BLaER1 treated with 17β-estradiol and CSF1 and Interleukin-3, amounts not matched to agents 10 nM and 100 nM (cell line): ENCODE measurements at regions not wholly inside any gene's neighbourhood (a gene's known extent, or its start where the extent isn't known, plus 50 kb on each side); places are given as distances from the start of the nearest gene placed in this dataset.
A peak's percentile ranks its signal among the peaks of the same experiment; 100 is the strongest.

Experiments
- H3K27ac ChIP-seq, 11 experiments: shearing (Covaris generic); formaldehyde crosslinking; 2 replicates each; pipeline ENCODE4 v1.8.1; 2022
- H3K27me3 ChIP-seq, 11 experiments: shearing (Covaris generic); formaldehyde crosslinking; 2 replicates each; pipeline ENCODE4 v1.8.1; 2022
- H3K36me3 ChIP-seq, 11 experiments: shearing (Covaris generic); formaldehyde crosslinking; 2 replicates each; pipeline ENCODE4 v1.8.1; 2022
- H3K4me1 ChIP-seq, 10 experiments: shearing (Covaris generic); formaldehyde crosslinking; 2 replicates each; pipeline ENCODE4 v1.8.1; 2022
- H3K4me2 ChIP-seq, 11 experiments: shearing (Covaris generic); formaldehyde crosslinking; 2 replicates each; pipeline ENCODE4 v1.8.1; 2022
- H3K4me3 ChIP-seq, 10 experiments: shearing (Covaris generic); formaldehyde crosslinking; 2 replicates each; pipeline ENCODE4 v1.8.1; 2022
- H3K9ac ChIP-seq, 11 experiments: shearing (Covaris generic); formaldehyde crosslinking; 2 replicates each; pipeline ENCODE4 v1.8.1; 2022
- H3K9me3 ChIP-seq, 11 experiments: shearing (Covaris generic); formaldehyde crosslinking; replicated peaks in 1 of 11; 2 replicates each; pipeline ENCODE4 v1.8.1; 2022
- H4K20me1 ChIP-seq, 11 experiments: shearing (Covaris generic); formaldehyde crosslinking; 2 replicates each; pipeline ENCODE4 v1.8.1; 2022
- Cebpa-rat ChIP-seq, 11 experiments: shearing (Covaris generic); IDR thresholded peaks; 2 replicates each; pipeline ENCODE4 v1.8.1; 2022

DNA sequence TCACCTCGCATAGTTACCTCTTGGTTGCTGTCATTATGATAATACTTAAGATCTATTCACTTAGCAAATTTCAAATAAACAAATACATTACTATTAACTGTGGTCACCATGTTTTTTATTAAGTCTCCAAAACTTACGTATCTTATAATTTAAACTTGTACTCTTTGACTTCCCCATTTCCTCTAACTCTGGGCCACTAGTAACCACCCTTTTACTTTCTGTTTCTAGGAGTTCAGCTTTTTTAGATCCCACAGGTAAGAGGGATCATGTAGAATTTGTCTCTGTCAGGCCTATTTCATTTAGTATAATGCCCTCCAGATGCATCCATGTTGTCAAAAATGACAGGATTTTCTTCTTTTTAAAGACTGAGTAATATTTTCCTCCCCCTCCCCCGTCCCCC, 212.4 kb upstream of the C11orf87 start:
- Histone ChIP-seq H3K36me3 (no peaks in the 10 kb centered on the region), H3K4me1 (no peaks in the 10 kb centered on the region), H3K27ac (no peak overlapping the region), H3K9ac (no peak overlapping the region), H3K27me3 (no peaks in the 10 kb centered on the region), H3K9me3 (peaks cover 0 to 16% (median 4%) of the 10 kb centered on the region in 11 experiments; a peak in 6 of 22 replicates), H3K4me2 (no peak overlapping the region), H3K4me3 (no peak overlapping the region), H4K20me1 (no peaks in the 10 kb centered on the region)
- TF ChIP-seq Cebpa-rat (IDR thresholded peaks at IDR 0.05) = no peak

DNA sequence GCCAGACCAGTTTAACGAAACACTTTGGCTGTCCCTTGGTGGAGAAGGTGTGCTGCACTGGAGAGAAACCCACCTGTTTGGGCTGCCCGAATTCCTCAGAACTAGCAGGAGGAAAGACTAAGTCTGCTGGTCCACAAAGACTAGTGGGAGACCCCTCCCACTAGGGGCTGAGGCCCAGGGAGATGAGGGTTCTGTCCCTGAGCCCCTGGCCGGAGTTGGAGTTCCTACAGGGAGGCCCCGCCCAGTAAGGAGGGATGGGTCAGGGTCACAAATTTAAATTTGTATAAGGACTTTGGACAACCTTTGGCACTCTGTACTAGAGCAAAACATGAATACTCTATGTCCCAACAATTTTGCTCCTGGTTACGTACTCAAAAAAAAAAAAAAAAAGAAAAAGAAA, 200.8 kb upstream of the C11orf87 start:
- no peak for TF ChIP-seq Cebpa-rat (IDR thresholded peaks at IDR 0.05)

DNA sequence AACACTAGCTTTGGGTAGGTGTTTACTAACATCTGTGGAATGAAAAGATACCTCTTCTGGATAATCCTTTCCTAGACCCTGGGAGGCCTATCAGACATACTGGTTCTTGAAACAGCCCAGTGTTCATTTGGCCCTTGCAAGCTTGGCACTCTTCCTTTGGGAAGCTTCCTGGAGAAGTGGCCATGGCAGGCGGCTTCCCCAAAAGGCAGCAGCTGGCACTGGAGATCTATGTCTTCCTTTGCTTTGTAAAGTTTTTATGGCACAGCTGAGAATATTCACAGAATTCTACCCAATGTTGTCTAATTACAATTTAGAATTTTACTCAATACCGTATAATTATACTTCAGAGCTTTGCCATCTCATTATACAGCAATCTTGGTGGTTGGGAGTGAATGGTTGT, 199.2 kb upstream of the C11orf87 start:
- H3K27me3 ChIP-seq = no peaks in the 10 kb centered on the region
- TF ChIP-seq Cebpa-rat (IDR thresholded peaks at IDR 0.05) = no peak
- H3K4me2 ChIP-seq = no peak overlapping the region
- peaks cover 0 to 5% (median 0%) of the 10 kb centered on the region in 11 experiments; a peak in 1 of 22 replicates for H3K9me3 ChIP-seq
- H3K27ac ChIP-seq = no peak overlapping the region
- no peaks in the 10 kb centered on the region for H3K4me1 ChIP-seq
- H4K20me1 ChIP-seq = no peaks in the 10 kb centered on the region
- no peaks in the 10 kb centered on the region for H3K36me3 ChIP-seq
- H3K9ac ChIP-seq = no peak overlapping the region
- no peak overlapping the region for H3K4me3 ChIP-seq

More for the DNA sequence above, 200.8 kb upstream of the C11orf87 start:
- Histone ChIP-seq H4K20me1 (no peaks in the 10 kb centered on the region), H3K4me3 (no peak overlapping the region), H3K9ac (no peak overlapping the region), H3K9me3 (peaks cover 0 to 10% (median 0%) of the 10 kb centered on the region in 11 experiments; a peak in 3 of 22 replicates), H3K4me2 (no peak overlapping the region), H3K27ac (no peak overlapping the region), H3K27me3 (no peaks in the 10 kb centered on the region), H3K36me3 (no peaks in the 10 kb centered on the region), H3K4me1 (no peaks in the 10 kb centered on the region)

DNA sequence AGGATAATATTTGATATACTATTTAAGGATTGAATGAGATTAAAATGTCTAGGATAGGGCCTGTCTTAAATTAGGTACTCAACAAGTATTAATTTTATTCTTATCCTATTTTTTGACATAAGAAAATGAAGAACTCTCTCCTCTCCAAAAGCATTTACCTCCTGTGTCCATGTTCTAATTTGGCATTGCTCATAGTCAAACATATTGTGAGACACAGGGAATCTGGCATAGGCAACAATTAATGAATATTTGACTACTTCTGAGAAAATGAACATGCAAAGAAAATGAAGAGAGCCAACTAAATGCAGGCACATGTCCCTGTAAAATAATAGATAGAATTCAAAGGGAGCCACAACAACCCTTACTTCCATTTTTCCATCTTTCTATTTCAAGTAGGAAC, 198.5 kb upstream of the C11orf87 start:
- H3K4me3 ChIP-seq = no peak overlapping the region
- no peaks in the 10 kb centered on the region for H3K27me3 ChIP-seq
- H3K27ac ChIP-seq = no peak overlapping the region
- no peak overlapping the region for H3K4me2 ChIP-seq
- no peaks in the 10 kb centered on the region for H3K36me3 ChIP-seq
- H3K4me1 ChIP-seq = no peaks in the 10 kb centered on the region
- no peak overlapping the region for H3K9ac ChIP-seq
- 0 out of 22 replicates have a peak, but pooled peaks cover 0 to 5% (median 0%) of the 10 kb centered on the region in 11 experiments for H3K9me3 ChIP-seq
- TF ChIP-seq Cebpa-rat (IDR thresholded peaks at IDR 0.05) = no peak
- H4K20me1 ChIP-seq = no peaks in the 10 kb centered on the region

DNA sequence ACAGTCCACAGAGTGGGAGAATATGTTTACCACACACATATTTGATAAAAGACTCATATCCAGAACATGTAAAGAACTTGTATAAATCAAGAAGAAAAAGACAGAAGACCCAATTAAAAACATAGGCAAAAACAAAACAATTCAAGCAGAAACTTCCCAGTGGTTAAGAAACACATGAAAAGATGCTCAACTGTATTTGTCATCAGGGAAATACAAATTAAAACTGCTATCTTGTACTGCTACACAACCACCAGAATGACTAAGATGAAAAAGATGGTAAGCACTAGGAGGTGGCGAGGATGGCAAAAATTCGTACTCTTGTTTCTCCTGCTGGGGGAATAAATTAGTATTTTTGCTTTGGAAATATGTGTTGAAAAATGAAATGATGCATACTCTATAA, 192.3 kb upstream of the C11orf87 start:
- H3K4me3 ChIP-seq = no peak overlapping the region
- H3K27me3 ChIP-seq = no peaks in the 10 kb centered on the region
- H3K27ac ChIP-seq = no peak overlapping the region

DNA sequence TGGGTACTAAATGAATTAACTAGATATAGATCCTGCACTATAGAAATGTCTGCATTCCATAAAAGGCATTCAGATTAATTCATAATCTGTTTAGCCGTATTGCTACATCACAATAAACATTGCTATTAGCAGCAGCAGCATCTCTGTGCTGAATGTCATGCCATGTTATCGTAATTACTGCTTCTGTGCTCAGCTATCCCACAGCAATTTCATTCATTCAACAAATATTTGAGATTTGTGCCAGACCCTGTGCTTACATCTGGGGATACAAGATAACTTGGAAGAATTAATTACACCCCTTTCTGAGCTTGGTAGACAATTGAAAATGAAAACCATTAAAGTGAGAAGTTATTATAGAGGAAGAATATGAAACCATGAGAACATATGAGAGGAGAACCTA, 185.8 kb upstream of the C11orf87 start:
- H3K27ac ChIP-seq = no peak overlapping the region
- no peaks in the 10 kb centered on the region for H3K27me3 ChIP-seq
- H3K4me1 ChIP-seq = no peaks in the 10 kb centered on the region
- no peaks in the 10 kb centered on the region for H3K36me3 ChIP-seq
- no peak overlapping the region for H3K9ac ChIP-seq
- H3K4me3 ChIP-seq = no peak overlapping the region
- no peak for TF ChIP-seq Cebpa-rat (IDR thresholded peaks at IDR 0.05)
- H3K4me2 ChIP-seq = no peak overlapping the region
- no peaks in the 10 kb centered on the region for H4K20me1 ChIP-seq
- peaks cover 0 to 8% (median 0%) of the 10 kb centered on the region in 11 experiments; a peak in 3 of 22 replicates for H3K9me3 ChIP-seq

More for the DNA sequence above, 192.3 kb upstream of the C11orf87 start:
- Histone ChIP-seq H4K20me1 (no peaks in the 10 kb centered on the region), H3K4me1 (no peaks in the 10 kb centered on the region), H3K9ac (no peak overlapping the region), H3K4me2 (no peak overlapping the region), H3K36me3 (no peaks in the 10 kb centered on the region), H3K9me3 (no peaks in the 10 kb centered on the region)
- no peak for TF ChIP-seq Cebpa-rat (IDR thresholded peaks at IDR 0.05)

DNA sequence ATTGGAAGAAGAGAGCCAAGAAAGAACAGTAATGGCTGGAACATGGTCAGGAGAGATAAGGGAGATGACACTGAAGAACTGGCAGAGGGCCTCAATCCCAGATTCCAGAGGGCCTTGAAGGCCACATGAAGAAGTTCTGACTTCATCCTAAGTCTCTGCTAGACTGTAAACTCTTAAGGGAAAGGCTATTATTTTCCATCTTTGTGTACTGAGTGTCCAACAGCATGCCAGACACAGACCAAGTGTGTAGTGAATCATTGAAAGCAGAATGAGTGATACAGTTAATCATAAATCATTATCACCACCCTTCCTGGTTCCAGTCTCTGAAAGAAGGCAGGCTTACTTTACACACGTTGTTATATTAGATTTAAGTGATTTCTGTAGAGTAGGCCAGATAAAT, 185.3 kb upstream of the C11orf87 start:
- no peak overlapping the region for H3K27ac ChIP-seq
- H3K4me1 ChIP-seq = peaks cover 0 to 1% (median 0%) of the 10 kb centered on the region in 10 experiments; a peak in 1 of 20 replicates
- H4K20me1 ChIP-seq = no peaks in the 10 kb centered on the region
- no peaks in the 10 kb centered on the region for H3K36me3 ChIP-seq
- H3K4me2 ChIP-seq = no peak overlapping the region
- no peak overlapping the region for H3K9ac ChIP-seq
- no peak overlapping the region for H3K4me3 ChIP-seq
- no peak for TF ChIP-seq Cebpa-rat (IDR thresholded peaks at IDR 0.05)
- H3K27me3 ChIP-seq = no peaks in the 10 kb centered on the region
- H3K9me3 ChIP-seq = peaks cover 0 to 8% (median 0%) of the 10 kb centered on the region in 11 experiments; a peak in 3 of 22 replicates

DNA sequence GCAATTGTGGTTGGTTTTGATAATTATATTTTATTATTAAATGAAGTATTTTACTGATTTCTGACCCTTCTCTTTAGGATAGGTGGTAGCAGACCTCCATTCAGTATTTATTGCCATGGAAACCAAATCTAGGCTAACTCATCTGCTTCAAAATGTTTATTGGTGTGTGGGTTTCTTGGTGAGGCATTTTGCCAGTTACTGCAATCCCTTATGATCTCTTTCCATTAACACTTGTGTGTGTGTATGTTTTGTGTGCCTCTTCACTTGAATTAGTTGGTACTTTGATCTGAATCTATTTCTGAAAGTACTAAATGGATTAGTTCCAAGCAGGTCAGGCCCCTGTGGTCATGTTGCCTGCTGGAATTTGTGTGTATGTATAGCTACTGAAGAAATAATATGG, 184.4 kb upstream of the C11orf87 start:
- peaks cover 0 to 8% (median 0%) of the 10 kb centered on the region in 10 experiments; a peak in 1 of 20 replicates for H3K4me1 ChIP-seq
- no peaks in the 10 kb centered on the region for H3K36me3 ChIP-seq
- no peak for TF ChIP-seq Cebpa-rat (IDR thresholded peaks at IDR 0.05)
- H3K27ac ChIP-seq = no peak overlapping the region
- no peak overlapping the region for H3K4me3 ChIP-seq
- no peak overlapping the region for H3K9ac ChIP-seq
- no peak overlapping the region for H3K4me2 ChIP-seq
- H4K20me1 ChIP-seq = no peaks in the 10 kb centered on the region
- no peaks in the 10 kb centered on the region for H3K27me3 ChIP-seq
- peaks cover 0 to 8% (median 0%) of the 10 kb centered on the region in 11 experiments; a peak in 3 of 22 replicates for H3K9me3 ChIP-seq

DNA sequence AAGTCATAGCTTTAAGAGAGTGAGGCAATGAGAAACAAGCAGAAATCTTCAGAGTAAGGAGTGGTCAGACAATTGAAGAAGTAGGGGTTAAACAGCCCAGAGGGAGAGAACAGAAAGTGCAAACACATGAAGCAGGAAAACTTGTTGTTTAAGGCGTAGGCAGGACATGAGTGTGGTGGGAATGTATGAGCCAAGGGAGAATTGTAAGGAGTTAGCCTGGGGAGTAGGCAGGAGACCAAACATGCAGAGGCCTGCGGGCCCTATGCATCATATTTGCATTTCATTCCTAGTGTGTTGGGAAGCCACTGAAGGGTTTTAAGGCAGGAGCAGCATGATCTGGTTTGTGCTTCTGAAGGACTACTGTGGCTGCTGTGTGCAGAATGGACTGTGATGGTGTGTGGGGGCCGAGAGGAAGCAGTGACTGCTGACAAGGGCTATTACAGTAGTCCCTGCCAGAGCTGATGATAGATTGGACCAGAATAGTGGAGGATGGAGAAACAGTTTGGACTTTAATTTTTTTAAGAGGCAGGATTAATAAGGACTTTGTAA, 179.9 kb upstream of the C11orf87 start:
- Histone ChIP-seq H3K9me3 (peaks cover 0 to 8% (median 0%) of the 10 kb centered on the region in 11 experiments; a peak in 3 of 22 replicates), H3K4me1 (peaks cover 0 to 8% (median 0%) of the 10 kb centered on the region in 10 experiments; a peak in 1 of 20 replicates), H3K27me3 (no peaks in the 10 kb centered on the region), H3K36me3 (no peaks in the 10 kb centered on the region), H3K9ac (no peak overlapping the region), H3K4me3 (no peak overlapping the region), H4K20me1 (no peaks in the 10 kb centered on the region), H3K27ac (no peak overlapping the region), H3K4me2 (peak overlapping the region in 1 of 11 experiments; percentile 4; a peak in 1 of 22 replicates)
- no peak for TF ChIP-seq Cebpa-rat (IDR thresholded peaks at IDR 0.05)

DNA sequence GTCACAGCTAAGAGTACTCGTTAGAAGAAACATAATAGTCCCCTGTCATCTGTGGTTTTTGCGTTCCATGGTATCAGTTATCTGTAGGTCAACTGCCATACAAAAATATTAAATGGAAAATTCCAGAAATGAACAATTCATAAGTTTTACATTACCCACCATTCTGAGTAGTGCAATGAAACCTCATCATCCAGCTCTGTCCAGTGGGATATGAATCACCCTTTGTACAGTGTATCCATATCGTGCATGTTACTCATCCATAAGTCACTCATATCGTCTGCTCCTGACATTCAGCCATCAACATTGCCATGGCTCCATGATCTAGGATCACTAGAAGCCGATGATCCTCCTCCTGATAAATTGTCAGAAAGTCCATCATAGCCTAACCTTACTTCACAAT, 174.9 kb upstream of the C11orf87 start:
- no peak overlapping the region for H3K4me3 ChIP-seq
- H4K20me1 ChIP-seq = no peaks in the 10 kb centered on the region
- no peaks in the 10 kb centered on the region for H3K36me3 ChIP-seq
- H3K27ac ChIP-seq = no peak overlapping the region
- peaks cover 0 to 15% (median 11%) of the 10 kb centered on the region in 10 experiments; a peak in 14 of 20 replicates for H3K4me1 ChIP-seq
- H3K9ac ChIP-seq = no peak overlapping the region
- H3K4me2 ChIP-seq = no peak overlapping the region
- no peak for TF ChIP-seq Cebpa-rat (IDR thresholded peaks at IDR 0.05)
- no peaks in the 10 kb centered on the region for H3K9me3 ChIP-seq
- H3K27me3 ChIP-seq = no peaks in the 10 kb centered on the region
